ENCODE measurements at regions not wholly inside any gene's neighbourhood (a gene's known extent, or its start where the extent isn't known, plus 50 kb on each side); places are given as distances from the start of the nearest gene placed in this dataset.

- DNase-seq, result no peak
These were observed 302.2 kb upstream of the ZMIZ1 start for GRCh38 chr10:78766603-78767002.

- no peak for DNase-seq
These were observed 300.5 kb upstream of the ZMIZ1 start for GRCh38 chr10:78768041-78768835.

- DNase-seq, result no peak
These were observed 299.9 kb upstream of the ZMIZ1 start for GRCh38 chr10:78768876-78769275.

GRCh38 chr10:78769526-78769925, 299.2 kb upstream of the ZMIZ1 start:
- DNase-seq, result no peak

GRCh38 chr10:78770167-78771090, 298.3 kb upstream of the ZMIZ1 start:
- DNase-seq, result no peak

GRCh38 chr10:78771260-78771659, 297.5 kb upstream of the ZMIZ1 start:
- no peak for DNase-seq

- no peak for DNase-seq
These were observed 296.8 kb upstream of the ZMIZ1 start for GRCh38 chr10:78771808-78772455.

GRCh38 chr10:78772486-78772885, 296.3 kb upstream of the ZMIZ1 start:
- no peak for DNase-seq

- no peak for DNase-seq
These were observed 295.7 kb upstream of the ZMIZ1 start for GRCh38 chr10:78772986-78773530.

- DNase-seq, result no peak
These were observed 294.2 kb upstream of the ZMIZ1 start for GRCh38 chr10:78774614-78774998.

- peak; percentile 40 for DNase-seq
These were observed 293.6 kb upstream of the ZMIZ1 start for GRCh38 chr10:78774999-78775711.

GRCh38 chr10:78775891-78776290, 292.9 kb upstream of the ZMIZ1 start:
- DNase-seq, result no peak

GRCh38 chr10:78776756-78777155, 292.0 kb upstream of the ZMIZ1 start:
- no peak for DNase-seq

- DNase-seq, result no peak
These were observed 291.3 kb upstream of the ZMIZ1 start for GRCh38 chr10:78777466-78777865.

GRCh38 chr10:78777867-78778266, 290.9 kb upstream of the ZMIZ1 start:
- DNase-seq, result no peak

GRCh38 chr10:78778444-78779338, 290.1 kb upstream of the ZMIZ1 start:
- no peak for DNase-seq

- DNase-seq, result no peak
These were observed 289.3 kb upstream of the ZMIZ1 start for GRCh38 chr10:78779339-78779955.

GRCh38 chr10:78780551-78780961, 288.2 kb upstream of the ZMIZ1 start:
- DNase-seq, result no peak

- DNase-seq, result no peak
These were observed 287.4 kb upstream of the ZMIZ1 start for GRCh38 chr10:78781251-78781913.

GRCh38 chr10:78781991-78782390, 286.8 kb upstream of the ZMIZ1 start:
- no peak for DNase-seq
